GM21723 (cell line): ENCODE measurements at regions not wholly inside any gene's neighbourhood (a gene's known extent, or its start where the extent isn't known, plus 50 kb on each side); places are given as distances from the start of the nearest gene placed in this dataset.

Experiments
- ATAC-seq: cut with Tn5 transposase; IDR thresholded peaks from one replicate; pipeline ENCODE4 v1.9.1; 2021; ENCODE audit warnings: mild to moderate bottlenecking, moderate library complexity; ENCODE audit not compliant: unreplicated experiment

GRCh38 chr2:222797261-222797660 lies 63.6 kb upstream of the ACSL3 start:
- ATAC-seq: peak; percentile 60

GRCh38 chr2:222797871-222798270 lies 63.0 kb upstream of the ACSL3 start:
- ATAC-seq: no peak

DNA sequence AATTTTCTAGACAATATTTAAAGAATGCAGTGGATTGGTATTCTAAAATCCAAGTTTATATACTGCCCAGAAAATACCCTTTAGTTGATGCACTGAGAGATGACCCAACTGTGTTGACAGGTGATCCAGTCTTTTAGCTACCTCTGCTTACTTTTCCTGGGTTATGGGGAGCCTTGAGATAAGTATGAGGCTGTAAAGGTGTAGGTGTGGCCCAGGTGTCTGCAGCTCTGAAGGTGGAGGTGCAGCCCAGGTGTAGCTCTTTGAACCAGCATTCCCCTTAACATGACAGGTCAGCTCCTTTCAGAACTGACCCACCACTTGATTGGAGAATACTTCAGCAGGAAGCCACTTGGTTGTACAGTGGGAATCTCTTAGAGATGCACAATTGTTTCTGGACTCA lies 62.3 kb upstream of the ACSL3 start:
- no peak for ATAC-seq

GRCh38 chr2:222799262-222799918 lies 61.4 kb upstream of the ACSL3 start:
- ATAC-seq: no peak

- no peak for ATAC-seq
Observed at GRCh38 chr2:222802514-222803196, 58.2 kb upstream of the ACSL3 start.

DNA sequence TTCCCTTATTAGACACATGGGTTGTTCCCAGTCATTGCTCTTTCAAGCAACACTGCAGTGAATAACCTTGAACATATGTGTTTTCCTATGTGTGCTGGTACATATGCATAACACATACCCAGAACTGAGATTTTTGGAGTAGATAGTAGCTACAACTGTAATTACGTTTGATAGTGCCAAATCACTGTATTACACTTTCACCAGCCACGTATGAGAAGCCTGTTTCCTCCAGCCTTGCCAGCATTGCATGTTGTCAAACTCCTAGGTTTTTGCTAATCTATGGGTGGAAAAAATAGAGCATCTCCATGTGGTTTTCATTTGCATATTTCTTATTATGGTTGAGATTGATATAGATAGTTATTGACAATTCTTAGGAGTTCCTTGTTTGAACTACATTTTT lies 56.5 kb upstream of the ACSL3 start:
- ATAC-seq: no peak

DNA sequence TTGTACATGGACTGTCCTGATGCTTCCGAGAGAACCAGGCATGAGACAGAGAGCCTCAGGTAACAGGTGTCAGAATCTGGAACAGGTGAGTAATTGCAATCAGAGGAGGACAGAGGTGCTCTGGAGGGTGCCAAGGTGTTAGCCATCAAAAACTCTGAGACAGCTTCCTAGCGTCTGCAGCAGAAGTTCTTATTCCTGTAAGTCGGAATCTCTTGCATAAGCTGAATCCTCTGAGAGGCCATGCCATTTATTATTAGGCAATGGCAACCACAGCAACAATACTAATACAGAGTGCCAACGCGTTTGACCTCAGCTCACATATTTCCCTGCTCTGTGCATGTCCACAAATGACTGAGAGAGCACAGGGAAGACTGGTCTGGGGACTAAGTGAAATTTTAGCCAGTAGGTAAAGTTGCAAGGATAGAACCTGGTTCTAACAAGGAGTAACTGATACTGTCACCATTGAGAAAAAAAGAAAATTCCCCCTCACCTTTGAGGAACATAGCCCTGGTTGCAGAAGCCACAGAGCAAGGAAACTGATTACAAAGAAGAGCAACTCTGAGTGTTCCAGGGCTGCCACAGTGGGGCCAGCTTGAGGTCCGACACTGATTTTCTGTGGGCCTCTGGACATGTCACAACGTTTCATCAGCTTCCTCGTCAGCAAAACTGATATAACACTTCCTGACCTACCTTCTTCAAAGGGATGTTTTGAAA lies 55.1 kb upstream of the ACSL3 start:
- ATAC-seq: no peak

- ATAC-seq: no peak
Observed at GRCh38 chr2:222806526-222807137, 54.2 kb upstream of the ACSL3 start.

DNA sequence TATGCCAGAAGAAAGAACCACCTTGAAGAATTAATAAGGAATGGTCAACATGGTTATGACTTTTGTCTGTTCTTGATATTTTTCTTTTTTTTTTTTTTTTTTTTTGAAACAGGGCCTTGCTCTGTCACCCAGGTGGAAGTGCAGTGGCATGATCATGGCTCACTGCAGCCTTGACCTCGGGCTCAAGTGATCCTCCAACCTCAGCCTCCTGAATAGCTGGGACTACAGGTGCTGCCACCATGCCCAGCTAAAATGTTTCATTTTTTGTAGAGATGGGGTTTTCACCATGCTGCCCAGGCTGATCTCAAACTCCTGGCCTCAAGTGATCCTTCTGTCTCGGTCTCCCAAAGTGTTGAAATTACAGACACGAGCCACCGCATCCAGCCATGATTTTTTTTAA lies 53.4 kb upstream of the ACSL3 start:
- no peak for ATAC-seq

- no peak for ATAC-seq
Observed at GRCh38 chr2:222809582-222809981, 51.3 kb upstream of the ACSL3 start.

DNA sequence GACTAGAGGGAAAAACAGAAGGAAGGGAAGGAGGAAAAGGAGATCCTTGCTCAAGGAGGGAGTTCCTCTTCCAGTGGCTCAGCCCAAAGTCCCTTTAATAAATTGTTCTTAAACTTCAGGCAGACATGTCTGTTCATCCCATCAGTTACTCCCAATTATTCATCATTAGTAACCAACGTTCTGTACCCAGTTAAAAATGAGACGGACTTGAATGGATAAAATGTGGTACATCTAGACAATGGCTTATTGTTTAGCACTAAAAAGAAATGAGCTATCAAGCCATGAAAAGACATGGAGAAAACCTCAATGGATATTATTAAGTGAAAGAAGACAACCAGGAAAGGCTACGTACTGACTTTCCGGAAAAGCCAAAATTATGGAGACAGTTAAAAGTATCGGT lies 50.8 kb upstream of the ACSL3 start:
- no peak for ATAC-seq
